WTC11 (cell line): ENCODE measurements at regions not wholly inside any gene's neighbourhood (a gene's known extent, or its start where the extent isn't known, plus 50 kb on each side); places are given as distances from the start of the nearest gene placed in this dataset.

Experiments
- ATAC-seq: fragments of 200-7000 bp; cut with Tn5 transposase; 2 replicates; pipeline ENCODE4 v1.10.0; 2021; ENCODE audit warnings: mild to moderate bottlenecking, moderate library complexity
- CTCF ChIA-PET: fragments of 300-600 bp; sonication (Branson Sonifier 250); formaldehyde crosslinking; loops from one replicate; lab custom pipeline; 2021; ENCODE audit warnings: antibody characterized with exemption; lab: Charles Lee
- POLR2A ChIA-PET: fragments of 350-600 bp; sonication (Branson Sonifier 250); formaldehyde crosslinking; loops from one replicate; lab custom pipeline; 2021; ENCODE audit warnings: antibody characterized with exemption; lab: Charles Lee
- DNase-seq: peaks from one replicate; pipeline ENCODE4 v3.0.0; 2021; ENCODE audit warnings: low spot score
- H3K27ac Mint-ChIP-seq: 2 replicates; pipeline ENCODE4 v1.8.0; 2021; ENCODE audit warnings: mixed read lengths
- H3K27me3 Mint-ChIP-seq: 2 replicates; pipeline ENCODE4 v1.8.0; 2021; ENCODE audit warnings: low read depth, mild to moderate bottlenecking, moderate library complexity, mixed read lengths
- H3K36me3 Mint-ChIP-seq: 2 replicates; pipeline ENCODE4 v1.8.0; 2021; ENCODE audit warnings: mixed read lengths
- H3K4me1 Mint-ChIP-seq: 2 replicates; pipeline ENCODE4 v1.8.0; 2022; ENCODE audit warnings: mixed read lengths
- H3K4me3 Mint-ChIP-seq: 2 replicates; pipeline ENCODE4 v1.8.0; 2021; ENCODE audit warnings: mild to moderate bottlenecking, moderate library complexity, mixed read lengths
- H3K9me3 Mint-ChIP-seq: 2 replicates; pipeline ENCODE4 v1.8.0; 2021; ENCODE audit warnings: mixed read lengths
- AR ChIP-seq: fragments of 250-450 bp; sonication (Bioruptor Pico); IDR thresholded peaks from 2 replicates; pipeline ENCODE4 v1.9.0; 2021; ENCODE audit warnings: mild to moderate bottlenecking
- ATF6 ChIP-seq: sonication (generic); formaldehyde crosslinking; IDR thresholded peaks from 2 replicates; pipeline ENCODE4 v1.8.1; 2023; ENCODE audit warnings: mild to moderate bottlenecking, missing genetic modification reagents
- CDX4 ChIP-seq: fragments of 250-450 bp; sonication (Bioruptor Pico); IDR thresholded peaks from 2 replicates; pipeline ENCODE4 v1.9.0; 2021; ENCODE audit warnings: moderate library complexity, mild to moderate bottlenecking, inconsistent platforms, borderline replicate concordance
- E2F5 ChIP-seq: sonication (generic); formaldehyde crosslinking; IDR thresholded peaks from 2 replicates; pipeline ENCODE4 v1.8.1; 2022; ENCODE audit warnings: mild to moderate bottlenecking, moderate library complexity, missing genetic modification reagents
- HMGXB4 ChIP-seq: sonication (generic); formaldehyde crosslinking; IDR thresholded peaks from 2 replicates; pipeline ENCODE4 v1.8.1; 2023; ENCODE audit warnings: mild to moderate bottlenecking, moderate library complexity, missing genetic modification reagents
- JUN ChIP-seq: sonication (generic); formaldehyde crosslinking; IDR thresholded peaks from 2 replicates; pipeline ENCODE4 v1.8.0; 2023; ENCODE audit warnings: mild to moderate bottlenecking, missing genetic modification reagents
- MYBL2 ChIP-seq: sonication (generic); formaldehyde crosslinking; IDR thresholded peaks from 2 replicates; pipeline ENCODE4 v1.8.1; 2023; ENCODE audit warnings: mild to moderate bottlenecking, moderate library complexity, missing genetic modification reagents
- NFE2L1 ChIP-seq: sonication (generic); formaldehyde crosslinking; IDR thresholded peaks from 2 replicates; pipeline ENCODE4 v1.8.1; 2023; ENCODE audit warnings: missing genetic modification reagents
- NR1H2 ChIP-seq: sonication (generic); formaldehyde crosslinking; IDR thresholded peaks from 2 replicates; pipeline ENCODE4 v1.9.0; 2021; ENCODE audit warnings: mild to moderate bottlenecking, moderate library complexity, missing genetic modification reagents
- PREB ChIP-seq: sonication (generic); formaldehyde crosslinking; IDR thresholded peaks from 2 replicates; pipeline ENCODE4 v1.8.1; 2022; ENCODE audit warnings: mild to moderate bottlenecking, missing genetic modification reagents, moderate library complexity, borderline replicate concordance
- SOX15 ChIP-seq: fragments of 250-450 bp; sonication (Bioruptor Pico); IDR thresholded peaks from 2 replicates; pipeline ENCODE4 v1.9.0; 2021; ENCODE audit warnings: mild to moderate bottlenecking
- TEAD1 ChIP-seq: sonication (generic); formaldehyde crosslinking; IDR thresholded peaks from 2 replicates; pipeline ENCODE4 v1.8.0; 2022; ENCODE audit warnings: mild to moderate bottlenecking, missing genetic modification reagents
- TP53 ChIP-seq: sonication (generic); formaldehyde crosslinking; IDR thresholded peaks from 2 replicates; pipeline ENCODE4 v1.8.1; 2023; ENCODE audit warnings: mild to moderate bottlenecking, missing genetic modification reagents
- ZMAT4 ChIP-seq: fragments of 250-450 bp; sonication (Bioruptor Pico); IDR thresholded peaks from 2 replicates; pipeline ENCODE4 v1.9.0; 2021; ENCODE audit warnings: mild to moderate bottlenecking
- ZNF138 ChIP-seq: sonication (generic); formaldehyde crosslinking; conservative IDR thresholded peaks from 2 replicates; pipeline ENCODE4 v1.8.1; 2022; ENCODE audit warnings: mild to moderate bottlenecking, moderate library complexity, missing genetic modification reagents
- ZNF232 ChIP-seq: sonication (generic); formaldehyde crosslinking; IDR thresholded peaks from 2 replicates; pipeline ENCODE4 v1.8.0; 2022; ENCODE audit warnings: mild to moderate bottlenecking, missing genetic modification reagents
- ZNF425 ChIP-seq: fragments of 250-450 bp; sonication (Bioruptor Pico); conservative IDR thresholded peaks from 2 replicates; pipeline ENCODE4 v1.9.0; 2021; ENCODE audit warnings: mild to moderate bottlenecking

GRCh38 chr10:43806831-43807640 lies 158.4 kb upstream of the ZNF32 start:
- peaks cover 7% of the 10 kb centered on the region; the same call in 1 of the 2 replicates for H3K4me1 Mint-ChIP-seq
- no peak overlapping the region for H3K27ac Mint-ChIP-seq
- no peak for DNase-seq
- no peak for ATAC-seq
- H3K4me3 Mint-ChIP-seq, result no peak overlapping the region
- CTCF ChIA-PET, result interaction anchor here (0.7 to 1.1 kb wide), 2 partner anchors 117 to 600 kb away, joined by 3 to 4 read pairs; no protein-coding TSS in a partner anchor
- POLR2A ChIA-PET, result no interaction called here
- TF ChIP-seq TP53 (CRISPR knock-in tag) (no peak), ZNF138 (CRISPR knock-in tag) (no peak), ZNF232 (CRISPR knock-in tag) (no peak), NFE2L1 (CRISPR knock-in tag) (no peak), E2F5 (CRISPR knock-in tag) (no peak), MYBL2 (CRISPR knock-in tag) (no peak), ZNF425 (no peak), ZMAT4 (CRISPR knock-in tag) (no peak), SOX15 (CRISPR knock-in tag) (no peak), JUN (CRISPR knock-in tag) (no peak), CDX4 (no peak), NR1H2 (CRISPR knock-in tag) (no peak), AR (CRISPR knock-in tag) (no peak), TEAD1 (CRISPR knock-in tag) (no peak), PREB (CRISPR knock-in tag) (no peak), ATF6 (CRISPR knock-in tag) (no peak), HMGXB4 (CRISPR knock-in tag) (no peak)
- no peaks in the 10 kb centered on the region for H3K36me3 Mint-ChIP-seq
- no peaks in the 10 kb centered on the region for H3K27me3 Mint-ChIP-seq
- no peaks in the 10 kb centered on the region for H3K9me3 Mint-ChIP-seq
